NCI-H2029 treated with DMSO at 0.1 percent for 48 hours (cell line): ENCODE measurements at regions not wholly inside any gene's neighbourhood (a gene's known extent, or its start where the extent isn't known, plus 50 kb on each side); places are given as distances from the start of the nearest gene placed in this dataset.
"Not testable (repeated sequence)": the region's sequence is repeated elsewhere in the genome, so short reads cannot be mapped to it uniquely, and the experiment has no call there.

Experiments used
- DNase-seq: peaks from one replicate; lab custom pipeline; 2025; lab: John Stamatoyannopoulos, UW

GRCh38 chr3:94331831-94332230 lies 269.0 kb downstream of the NSUN3 start:
- no peak for DNase-seq

- no peak for DNase-seq
Observed at GRCh38 chr3:94336046-94336753, 273.3 kb downstream of the NSUN3 start.

- no peak for DNase-seq
Observed at GRCh38 chr3:94345101-94345500, 282.2 kb downstream of the NSUN3 start.

GRCh38 chr3:94349310-94349878 lies 286.5 kb downstream of the NSUN3 start:
- DNase-seq: no peak

GRCh38 chr3:94356581-94356980 lies 293.7 kb downstream of the NSUN3 start:
- DNase-seq: no peak

- DNase-seq: no peak
Observed at GRCh38 chr3:94359996-94360395, 297.1 kb downstream of the NSUN3 start.

- DNase-seq: no peak
Observed at GRCh38 chr3:94360987-94361386, 298.1 kb downstream of the NSUN3 start.

- no peak for DNase-seq
Observed at GRCh38 chr3:94362393-94362792, 299.5 kb downstream of the NSUN3 start.

- DNase-seq: no peak
Observed at GRCh38 chr3:94365006-94365405, 302.1 kb downstream of the NSUN3 start.

DNA sequence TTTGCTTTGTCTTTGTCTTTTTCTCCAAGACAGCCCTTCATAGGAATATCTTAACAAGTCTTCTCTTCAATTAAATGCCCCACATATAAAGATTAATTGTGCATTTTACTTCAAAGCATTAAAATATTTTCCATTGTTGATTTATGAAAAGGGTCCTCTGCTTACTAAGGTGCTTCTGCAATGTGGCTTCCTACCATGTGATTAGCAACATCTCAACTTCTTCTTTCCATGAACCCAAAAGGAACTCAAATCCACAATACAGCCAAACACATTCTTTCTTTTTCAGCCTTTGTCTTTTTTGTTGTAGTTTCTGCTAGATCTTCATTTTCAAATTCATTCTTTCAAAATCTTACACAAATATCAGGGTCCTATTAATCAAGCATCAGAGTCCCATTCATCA lies 309.2 kb downstream of the NSUN3 start:
- no peak for DNase-seq

DNA sequence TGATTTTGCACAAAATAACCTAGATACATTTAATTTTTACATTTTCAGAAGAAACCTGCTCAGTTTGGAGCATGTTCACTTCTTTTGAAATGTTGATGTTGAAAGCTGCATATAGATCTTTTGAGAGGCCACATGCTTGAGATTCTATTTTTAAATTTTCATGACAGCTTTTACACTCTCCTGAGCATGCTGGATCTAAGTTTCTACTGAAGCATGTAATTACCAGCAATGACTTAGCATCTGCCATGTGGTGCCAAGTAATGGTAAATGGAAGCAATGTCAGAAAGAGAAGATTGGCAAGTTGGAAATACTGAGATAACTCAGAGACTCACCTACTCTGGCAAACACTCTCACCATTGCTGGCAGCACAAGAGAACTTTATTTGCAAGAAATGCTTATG lies 310.6 kb downstream of the NSUN3 start:
- no peak for DNase-seq

DNA sequence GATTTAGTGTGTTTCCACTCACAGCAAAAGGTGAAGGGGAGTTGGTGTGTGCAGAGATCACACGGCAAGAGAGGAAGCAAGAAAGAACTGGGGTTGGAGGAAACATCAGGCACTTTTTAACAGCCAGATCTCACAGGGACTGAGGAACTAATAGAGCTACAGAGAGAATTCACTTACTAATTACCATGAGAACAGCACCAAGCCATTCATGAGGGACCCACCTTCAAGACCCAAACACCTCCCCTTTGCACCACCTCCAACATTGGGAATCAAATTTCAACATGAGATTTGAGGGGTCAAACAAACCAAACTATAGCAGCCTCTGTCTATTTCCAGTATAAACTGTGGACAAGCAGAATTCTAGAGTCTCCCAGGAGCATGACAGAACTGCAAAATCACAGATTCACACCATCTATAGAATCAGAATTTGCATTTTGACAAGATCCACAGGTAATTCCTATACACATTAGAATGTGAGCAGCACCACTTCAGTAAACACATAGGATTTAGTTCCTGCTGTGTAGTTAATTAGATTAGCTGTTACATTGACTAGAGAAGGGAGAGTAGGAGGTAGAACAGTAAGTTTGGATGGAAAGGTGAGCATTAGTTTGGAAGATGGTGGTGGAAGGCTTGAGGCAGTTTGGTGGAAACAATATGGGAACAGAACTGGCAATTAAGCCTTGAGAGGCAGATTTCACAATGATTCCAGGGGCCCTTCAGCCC lies 311.7 kb downstream of the NSUN3 start:
- DNase-seq: no peak

DNA sequence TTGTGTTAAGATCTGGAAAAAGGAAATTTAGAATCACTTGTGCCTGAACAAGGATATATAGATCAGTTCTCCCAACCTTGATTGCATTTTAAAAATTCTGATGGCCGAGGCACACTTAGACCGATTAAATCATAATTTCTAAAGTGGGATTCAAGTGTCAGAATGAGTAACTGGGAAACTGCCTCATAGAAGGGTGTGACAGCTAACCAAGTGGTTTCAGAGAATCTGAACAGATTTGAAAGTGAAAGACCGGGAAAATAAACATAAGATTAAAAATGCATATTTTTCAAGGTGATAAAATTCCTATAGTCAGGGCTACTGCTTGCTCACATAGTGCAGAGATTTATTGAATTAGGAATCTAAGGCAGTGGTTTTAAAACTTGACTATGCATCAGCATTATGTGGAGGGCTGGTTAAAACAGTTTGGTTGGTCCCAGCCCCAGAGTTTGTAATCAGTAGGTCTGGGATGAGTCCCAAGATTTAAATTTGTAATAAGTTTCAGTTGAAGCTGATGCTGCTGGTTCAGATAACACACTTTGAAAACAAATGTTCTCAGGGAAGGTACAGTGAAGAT lies 314.3 kb downstream of the NSUN3 start:
- DNase-seq: not testable (repeated sequence)

DNA sequence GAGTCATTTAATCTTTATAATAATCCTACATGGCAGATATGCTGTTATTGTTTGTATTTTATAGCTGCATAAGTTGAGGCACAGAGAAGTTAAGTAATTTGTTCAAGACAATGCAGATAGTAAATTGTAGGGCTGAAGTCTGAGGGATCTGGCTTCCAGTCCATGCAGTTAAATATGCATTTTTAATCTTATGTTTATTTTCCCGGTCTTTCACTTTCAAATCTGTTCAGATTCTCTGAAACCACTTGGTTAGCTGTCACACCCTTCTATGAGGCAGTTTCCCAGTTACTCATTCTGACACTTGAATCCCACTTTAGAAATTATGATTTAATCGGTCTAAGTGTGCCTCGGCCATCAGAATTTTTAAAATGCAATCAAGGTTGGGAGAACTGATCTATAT lies 315.0 kb downstream of the NSUN3 start:
- DNase-seq: not testable (repeated sequence)

DNA sequence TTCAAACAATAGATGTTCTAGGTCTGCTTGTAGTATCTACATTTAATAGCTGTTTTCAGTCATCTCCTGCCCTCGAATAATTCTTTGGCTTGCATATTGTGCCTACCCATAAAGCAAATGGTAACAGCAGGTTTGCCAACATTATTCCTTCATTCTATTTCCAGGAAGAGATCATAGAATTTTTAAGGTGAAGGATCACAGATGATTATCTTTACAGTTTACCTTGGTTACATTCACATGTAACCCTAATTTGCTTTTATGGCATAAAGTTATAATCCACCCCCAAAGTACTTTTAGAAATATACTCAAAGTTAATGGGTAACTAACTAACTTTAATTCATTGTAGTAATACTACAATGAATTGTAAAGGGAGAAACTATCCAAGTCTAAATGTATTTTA lies 315.5 kb downstream of the NSUN3 start:
- DNase-seq: no peak

DNA sequence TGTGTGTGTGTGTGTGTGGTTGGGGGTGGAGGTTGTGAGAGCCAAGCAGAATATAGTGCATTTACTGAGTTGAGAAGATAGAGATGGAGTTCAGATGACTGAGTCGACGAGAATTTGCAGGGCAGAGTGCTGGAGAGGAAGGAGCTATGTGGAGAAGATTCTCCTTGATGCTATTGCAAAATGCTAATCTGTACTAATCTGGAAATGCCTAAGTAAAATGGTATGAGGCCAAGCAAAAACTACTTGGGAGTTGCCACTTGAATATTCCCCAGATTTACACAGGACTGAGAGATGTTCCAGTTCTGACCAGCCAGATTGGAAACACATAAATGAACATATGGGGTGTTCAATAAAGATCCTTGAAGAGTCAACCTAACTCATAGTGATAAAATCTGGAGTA lies 316.4 kb downstream of the NSUN3 start:
- no peak for DNase-seq

DNA sequence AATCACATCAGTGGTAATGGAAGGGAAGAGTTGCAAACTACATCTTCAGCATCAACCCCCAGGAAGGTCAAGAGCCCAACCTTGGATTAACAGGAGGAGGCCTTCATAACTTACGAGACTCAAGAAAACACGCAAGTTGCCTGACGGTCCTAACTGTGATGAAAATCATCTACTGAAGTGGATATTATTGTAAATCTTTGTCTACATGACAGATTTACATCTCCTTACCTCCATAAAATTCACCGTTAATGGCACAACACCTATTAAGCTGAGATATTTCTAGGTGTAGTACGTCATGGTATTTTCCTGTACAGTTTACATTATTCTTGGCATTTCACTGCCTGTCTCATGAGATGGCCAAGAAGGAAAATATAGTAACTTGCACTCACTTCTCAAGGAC lies 332.0 kb downstream of the NSUN3 start:
- no peak for DNase-seq

DNA sequence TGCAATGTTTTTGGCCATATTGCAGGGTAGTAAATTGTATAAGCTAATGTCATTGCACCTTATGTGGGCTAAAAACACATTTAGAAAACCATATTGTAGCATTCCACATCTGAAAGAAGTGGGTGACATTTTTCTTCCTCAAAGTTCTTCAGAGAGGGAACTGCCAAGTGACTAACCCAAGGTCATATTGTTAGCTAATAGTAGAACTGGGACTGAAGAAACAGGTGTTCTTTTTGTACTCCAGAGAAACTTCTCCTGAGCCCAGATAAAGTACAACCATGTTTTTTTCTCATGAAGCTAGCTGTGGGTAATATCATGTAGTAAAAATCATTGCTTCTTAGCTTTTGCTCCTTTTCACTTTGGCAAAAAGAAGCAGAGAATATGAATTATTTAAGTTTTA lies 333.0 kb downstream of the NSUN3 start:
- DNase-seq: no peak

DNA sequence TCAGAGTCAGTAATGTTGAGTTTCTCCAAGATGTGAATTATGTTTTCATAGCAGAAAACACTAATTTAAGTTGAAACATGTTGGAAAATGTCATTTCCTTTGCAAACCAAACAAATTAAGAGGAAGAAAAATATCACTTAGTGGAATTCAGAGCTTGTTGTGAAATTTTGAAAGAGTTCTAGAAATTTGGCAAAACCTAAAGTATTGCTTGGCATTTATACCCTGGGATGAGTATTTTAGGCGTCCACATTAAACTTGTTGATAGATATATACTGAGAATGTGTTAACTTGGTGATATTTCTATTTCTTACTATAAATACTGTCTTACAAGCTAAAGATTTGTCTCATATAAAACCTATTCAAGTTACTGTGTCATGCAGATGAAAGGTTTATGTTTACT lies 335.2 kb downstream of the NSUN3 start:
- DNase-seq: no peak

DNA sequence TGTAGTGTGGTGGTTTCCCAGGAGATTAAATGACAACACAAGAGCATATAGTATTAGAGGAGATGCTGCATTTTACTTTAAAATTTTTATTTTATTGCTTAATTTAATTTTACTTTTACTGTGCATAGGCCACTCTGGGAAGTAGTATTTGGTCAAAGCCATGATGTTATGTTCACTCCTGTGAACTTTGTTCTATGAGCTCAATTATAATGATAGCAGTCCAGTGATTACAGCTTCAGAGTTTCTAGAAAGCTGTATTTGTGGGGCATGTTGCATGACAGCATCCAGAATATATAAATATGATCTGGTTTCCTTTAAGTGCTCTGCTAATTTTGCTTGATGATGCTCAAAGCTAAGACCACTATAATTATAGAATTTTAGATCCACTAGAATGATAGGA lies 338.6 kb downstream of the NSUN3 start:
- no peak for DNase-seq

DNA sequence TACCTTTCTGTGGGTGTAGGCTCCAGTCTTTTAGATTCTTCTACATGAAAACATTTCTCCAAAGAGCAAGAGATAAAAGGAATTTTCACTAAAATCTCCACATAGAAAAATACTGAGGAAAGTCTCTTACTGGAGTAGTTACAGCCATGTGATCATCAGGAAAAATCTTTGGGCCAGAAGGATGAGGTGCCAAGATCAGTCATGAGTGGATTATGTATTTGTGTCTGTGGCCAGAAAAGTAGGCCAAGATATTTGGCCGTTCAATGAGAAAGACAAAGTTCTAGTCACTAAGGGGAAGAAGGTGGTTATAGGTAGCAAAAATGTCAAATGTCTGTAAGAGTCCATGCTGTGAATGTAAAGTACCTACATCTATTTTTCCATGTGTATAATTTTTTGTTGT lies 339.3 kb downstream of the NSUN3 start:
- no peak for DNase-seq

DNA sequence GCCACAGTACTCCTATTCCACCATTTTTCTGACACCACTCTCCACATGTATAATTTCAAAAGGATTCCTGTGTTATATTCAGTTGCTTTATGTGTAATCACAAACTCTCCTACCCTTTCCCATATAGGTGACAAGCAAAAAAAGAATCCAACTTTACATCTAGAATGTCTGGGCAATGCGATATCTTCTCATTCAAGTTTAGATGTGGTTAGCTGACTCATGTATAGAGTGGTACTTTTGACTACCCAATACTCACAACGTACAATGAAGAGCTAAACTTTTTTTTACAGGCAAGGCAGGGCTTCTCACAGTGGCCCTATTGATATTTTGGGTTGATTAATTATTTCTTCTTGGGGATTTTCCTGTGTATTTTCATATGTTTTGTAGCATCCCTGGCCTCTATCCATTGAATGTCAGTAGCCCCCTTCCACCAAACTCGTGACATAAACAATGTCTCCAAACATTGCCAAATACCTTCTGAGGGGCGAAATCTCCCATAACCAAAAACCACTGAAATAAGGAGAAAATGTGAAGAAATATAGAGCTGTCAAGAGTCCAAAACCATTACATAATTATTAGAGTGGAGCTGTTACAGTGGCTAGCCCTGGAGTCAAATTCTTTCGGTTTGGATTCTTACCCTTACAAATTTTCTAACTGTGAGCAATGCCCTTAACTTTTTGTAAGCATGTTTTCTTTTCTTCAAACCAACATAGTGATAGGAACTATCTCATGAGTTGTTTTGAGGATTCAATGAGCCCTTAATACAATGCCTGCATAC lies 342.6 kb downstream of the NSUN3 start:
- DNase-seq: no peak
